HCT116 (cell line): ENCODE measurements at regions not wholly inside any gene's neighbourhood (a gene's known extent, or its start where the extent isn't known, plus 50 kb on each side); places are given as distances from the start of the nearest gene placed in this dataset.
"Not testable (repeated sequence)": the region's sequence is repeated elsewhere in the genome, so short reads cannot be mapped to it uniquely, and the experiment has no call there.

Source experiments
- ATAC-seq: fragments of 200-7000 bp; cut with Tn5 transposase; 2 replicates; pipeline ENCODE4 v1.9.1; 2020; ENCODE audit warnings: mild to moderate bottlenecking, moderate library complexity
- BruUV-seq: library from RNA; stranded (reverse); fragments of 400-500 nt; replicated peaks from 2 replicates; lab custom pipeline; 2021; lab: Mats Ljungman, UMichigan
- CTCF ChIA-PET: fragments of 300-600 bp; sonication (Branson Sonifier 250); formaldehyde crosslinking; loops from one replicate; lab custom pipeline; 2021; ENCODE audit warnings: antibody characterized with exemption; lab: Charles Lee
- POLR2A ChIA-PET: fragments of 300-600, 350-600 bp; sonication (Branson Sonifier 250); formaldehyde crosslinking; loops from one replicate; lab custom pipeline; 2021; ENCODE audit warnings: antibody characterized with exemption; lab: Charles Lee
- RAD21 ChIA-PET, 2 experiments: fragments of 300-600 bp; sonication (Branson Sonifier 250); formaldehyde crosslinking; loops; one replicate each; lab custom pipeline; 2023; ENCODE audit warnings: low total read pairs in 2 of 2; ENCODE audit not compliant: uncharacterized antibody in 2 of 2, unreplicated experiment in 2 of 2, low non-redundant PET in 1 of 2; lab: Charles Lee
- DNase-seq: peaks from one replicate; pipeline ENCODE4 v3.0.0-alpha.2; 2010; ENCODE audit warnings: low read depth, low spot score
- H2AFZ ChIP-seq: fragments of 200-600 bp; shearing (Covaris generic), sonication (generic); 2 replicates; pipeline ENCODE4 v1.6.1; 2017; ENCODE audit warnings: low read depth, mixed run types, mixed read lengths, antibody characterized with exemption, low read length; ENCODE audit not compliant: poor library complexity, severe bottlenecking
- H3K27ac ChIP-seq: 2 replicates; pipeline ENCODE4 v1.5.1; 2012; ENCODE audit warnings: low read depth, low read length
- H3K27me3 ChIP-seq: fragments of 200-600 bp; sonication (generic); 2 replicates; pipeline ENCODE4 v1.6.1; 2016; ENCODE audit warnings: mixed run types, low read length, mixed read lengths; ENCODE audit not compliant: insufficient read depth
- H3K36me3 ChIP-seq, 2 experiments: fragments of 200-500 bp in 1 of 2; fragments of 200-600 bp in 1 of 2; sonication (Bioruptor generic) in 1 of 2; sonication (generic) in 1 of 2; 2 replicates each; pipeline versions ENCODE4 v1.5.1 to v1.6.1; 2014 to 2016; ENCODE audit warnings: low read length in 2 of 2, inconsistent platforms in 1 of 2, mixed read lengths in 1 of 2, mixed run types in 1 of 2; ENCODE audit not compliant: insufficient read depth in 2 of 2, control insufficient read depth in 1 of 2
- H3K4me1 ChIP-seq, 2 experiments: fragments of 200-600 bp in 1 of 2; sonication (generic) in 1 of 2; 2 replicates each; pipeline versions ENCODE4 v1.5.1 to v1.6.1; 2012 to 2017; ENCODE audit warnings: low read length in 2 of 2, inconsistent platforms in 1 of 2, mild to moderate bottlenecking in 1 of 2, mixed read lengths in 1 of 2, mixed run types in 1 of 2, moderate library complexity in 1 of 2; ENCODE audit not compliant: insufficient read depth in 2 of 2, control insufficient read depth in 1 of 2
- H3K4me2 ChIP-seq: fragments of 200-600 bp; sonication (generic); 2 replicates; pipeline ENCODE4 v1.6.1; 2017; ENCODE audit warnings: mixed run types, low read length, mixed read lengths
- H3K4me3 ChIP-seq, 2 experiments: fragments of 200-600 bp in 1 of 2; sonication (generic) in 1 of 2; replicated peaks in 1 of 2; 2 replicates each; pipeline ENCODE4 v1.5.1; 2011 to 2016; ENCODE audit warnings: low read length in 2 of 2, control low read depth in 1 of 2, low read depth in 1 of 2, mild to moderate bottlenecking in 1 of 2, mixed read lengths in 1 of 2, mixed run types in 1 of 2
- H3K79me2 ChIP-seq: fragments of 200-600 bp; sonication (generic); 2 replicates; pipeline ENCODE4 v1.6.1; 2017; ENCODE audit warnings: mild to moderate bottlenecking, mixed run types, low read length, moderate library complexity, mixed read lengths; ENCODE audit not compliant: insufficient read depth
- H3K9ac ChIP-seq: fragments of 200-600 bp; sonication (generic); 2 replicates; pipeline ENCODE4 v1.6.1; 2016; ENCODE audit warnings: low read length, mixed read lengths
- H3K9me2 ChIP-seq: fragments of 200-600 bp; sonication (generic), shearing (Covaris generic); 2 replicates; pipeline ENCODE4 v1.6.1; 2017; ENCODE audit warnings: mixed run types, mild to moderate bottlenecking, moderate library complexity; ENCODE audit not compliant: insufficient read depth
- H3K9me3 ChIP-seq, 2 experiments: fragments of 200-500 bp in 1 of 2; fragments of 200-600 bp in 1 of 2; sonication (Bioruptor generic) in 1 of 2; sonication (generic) in 1 of 2; 2 replicates each; pipeline ENCODE4 v1.6.1; 2014 to 2017; ENCODE audit warnings: low read length in 2 of 2, mixed read lengths in 2 of 2, inconsistent platforms in 1 of 2, low read depth in 1 of 2, mild to moderate bottlenecking in 1 of 2, mixed run types in 1 of 2, moderate library complexity in 1 of 2; ENCODE audit not compliant: control insufficient read depth in 1 of 2, insufficient read depth in 1 of 2
- H4K20me1 ChIP-seq: fragments of 200-600 bp; sonication (generic), shearing (Covaris generic); 2 replicates; pipeline ENCODE4 v1.6.1; 2017; ENCODE audit warnings: mixed run types, mild to moderate bottlenecking, moderate library complexity; ENCODE audit not compliant: insufficient read depth
- POLR2AphosphoS5 ChIP-seq: IDR thresholded peaks from 2 replicates; pipeline ENCODE4 v1.6.1; 2011; ENCODE audit warnings: mild to moderate bottlenecking, low read depth, low read length, moderate library complexity
- ZNF274 ChIP-seq: fragments of 200-500 bp; sonication (Bioruptor generic); IDR thresholded peaks from 2 replicates; pipeline ENCODE4 v1.6.1; 2014; ENCODE audit warnings: mild to moderate bottlenecking, low read depth, low read length, inconsistent platforms
- intact Hi-C: fragments of 100-400 bp; cut with micrococcal nuclease; formaldehyde crosslinking; loops from 2 replicates; pipeline ENCODE4 v1.10.0; 2022

- intact Hi-C loops: no loop called here
- BruUV-seq: no TSS peak
Observed at GRCh38 chr3:908839-909238, 184.0 kb upstream of the CNTN6 start.

DNA sequence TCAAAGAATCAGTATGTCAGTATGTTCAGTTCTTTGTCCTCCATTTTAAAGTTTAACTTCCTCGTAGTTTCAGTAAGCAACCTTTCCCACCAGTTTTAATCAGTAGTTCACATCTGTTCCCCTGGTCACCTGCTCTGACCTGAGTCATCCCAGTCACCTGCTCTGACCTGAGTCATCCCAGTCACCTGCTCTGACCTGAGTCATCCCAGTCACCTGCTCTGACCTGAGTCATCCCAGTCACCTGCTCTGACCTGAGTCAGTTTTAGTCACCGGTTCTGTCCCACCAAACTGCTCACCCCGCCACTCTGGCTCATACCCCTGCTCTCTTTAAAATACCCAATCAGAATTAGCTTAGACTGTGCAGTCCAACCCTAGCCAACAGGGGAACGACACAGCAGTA, 180.1 kb upstream of the CNTN6 start:
- H3K4me3 ChIP-seq, ATAC-seq, H3K4me2 ChIP-seq, H3K27ac ChIP-seq, intact Hi-C loops, DNase-seq, H3K4me1 ChIP-seq, RAD21 ChIA-PET, H3K36me3 ChIP-seq, H3K27me3 ChIP-seq, H3K79me2 ChIP-seq, H3K9me2 ChIP-seq, H2AFZ ChIP-seq, BruUV-seq, H4K20me1 ChIP-seq, H3K9ac ChIP-seq, CTCF ChIA-PET, POLR2A ChIA-PET: not testable (repeated sequence)
- H3K9me3 ChIP-seq: peaks cover 0 to 31% of the 10 kb centered on the region in 2 experiments; a peak in 2 of 4 replicates

More at GRCh38 chr3:908839-909238, 184.0 kb upstream of the CNTN6 start:
- Histone ChIP-seq H3K79me2 (no peaks in the 10 kb centered on the region), H3K27ac (no peak overlapping the region), H3K4me1 (no peaks in the 10 kb centered on the region), H3K9me2 (no peaks in the 10 kb centered on the region), H3K9ac (no peak overlapping the region), H2AFZ (no peak overlapping the region), H3K9me3 (peaks cover 0 to 22% of the 10 kb centered on the region in 2 experiments; a peak in 2 of 4 replicates), H3K4me3 (no peak overlapping the region)
- RAD21 ChIA-PET: no interaction called here
- POLR2A ChIA-PET: no interaction called here
- TF ChIP-seq ZNF274: no peak
- TF ChIP-seq POLR2AphosphoS5: no peak
- TF ChIP-seq, all 23 proteins: peak for 0
- no peak for DNase-seq
- no peak for ATAC-seq
- CTCF ChIA-PET: no interaction called here
- no peaks in the 10 kb centered on the region for H3K36me3 ChIP-seq
- H3K4me2 ChIP-seq: no peak overlapping the region
- H3K27me3 ChIP-seq: no peaks in the 10 kb centered on the region
- H4K20me1 ChIP-seq: no peaks in the 10 kb centered on the region
